ENCODE measurements at regions not wholly inside any gene's neighbourhood (a gene's known extent, or its start where the extent isn't known, plus 50 kb on each side); places are given as distances from the start of the nearest gene placed in this dataset.

- no peak for TF ChIP-seq PPARA (CRISPR knock-in tag; IDR thresholded peaks at IDR 0.05; ENCODE audit: borderline replicate concordance)
- no peak for TF ChIP-seq ARNTL (CRISPR knock-in tag; IDR thresholded peaks at IDR 0.05; ENCODE audit: borderline replicate concordance, low read depth)
- TF ChIP-seq ZC3H10 (CRISPR knock-in tag; IDR thresholded peaks at IDR 0.05), result no peak
- no peak for TF ChIP-seq PATZ1 (CRISPR knock-in tag; IDR thresholded peaks at IDR 0.05; ENCODE audit: borderline replicate concordance)
- TF ChIP-seq TCF4 (CRISPR knock-in tag; IDR thresholded peaks at IDR 0.05; ENCODE audit: borderline replicate concordance), result no peak
- TF ChIP-seq BACH2 (CRISPR knock-in tag; IDR thresholded peaks at IDR 0.05; ENCODE audit: borderline replicate concordance), result no peak
- TF ChIP-seq RARB (CRISPR knock-in tag; IDR thresholded peaks at IDR 0.05), result no peak
- no peak for TF ChIP-seq ZFP30 (CRISPR knock-in tag; IDR thresholded peaks at IDR 0.05)
- TF ChIP-seq ZNF70 (CRISPR knock-in tag; IDR thresholded peaks at IDR 0.05), result no peak
- no peak for TF ChIP-seq ZFP3 (CRISPR knock-in tag; IDR thresholded peaks at IDR 0.05)
- no peak for TF ChIP-seq SNAI2 (CRISPR knock-in tag; IDR thresholded peaks at IDR 0.05)
- TF ChIP-seq, protein P1, sequence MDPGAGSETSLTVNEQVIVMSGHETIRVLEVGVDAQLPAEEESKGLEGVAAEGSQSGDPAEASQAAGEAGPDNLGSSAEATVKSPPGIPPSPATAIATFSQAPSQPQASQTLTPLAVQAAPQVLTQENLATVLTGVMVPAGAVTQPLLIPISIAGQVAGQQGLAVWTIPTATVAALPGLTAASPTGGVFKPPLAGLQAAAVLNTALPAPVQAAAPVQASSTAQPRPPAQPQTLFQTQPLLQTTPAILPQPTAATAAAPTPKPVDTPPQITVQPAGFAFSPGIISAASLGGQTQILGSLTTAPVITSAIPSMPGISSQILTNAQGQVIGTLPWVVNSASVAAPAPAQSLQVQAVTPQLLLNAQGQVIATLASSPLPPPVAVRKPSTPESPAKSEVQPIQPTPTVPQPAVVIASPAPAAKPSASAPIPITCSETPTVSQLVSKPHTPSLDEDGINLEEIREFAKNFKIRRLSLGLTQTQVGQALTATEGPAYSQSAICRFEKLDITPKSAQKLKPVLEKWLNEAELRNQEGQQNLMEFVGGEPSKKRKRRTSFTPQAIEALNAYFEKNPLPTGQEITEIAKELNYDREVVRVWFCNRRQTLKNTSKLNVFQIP (CRISPR knock-in tag; IDR thresholded peaks at IDR 0.05; ENCODE audit: borderline replicate concordance, low read depth), result no peak
These were observed 102.8 kb upstream of the MAOA start for GRCh38 chrX:43553257-43553656.
